GM12878 (cell line): ENCODE measurements at regions not wholly inside any gene's neighbourhood (a gene's known extent, or its start where the extent isn't known, plus 50 kb on each side); places are given as distances from the start of the nearest gene placed in this dataset.

Experiments
- ATAC-seq: fragments of 200-7000 bp; cut with Tn5 transposase; 3 replicates; pipeline ENCODE4 v1.9.1; 2020; ENCODE audit warnings: mild to moderate bottlenecking, moderate library complexity
- BruUV-seq: library from RNA; stranded (reverse); fragments of 400-500 nt; replicated peaks from 2 replicates; lab custom pipeline; 2021; lab: Mats Ljungman, UMichigan
- CTCF ChIA-PET: fragments of 300-600 bp; sonication (Branson Sonifier 250); formaldehyde crosslinking; extraction: SDS; loops from one replicate; lab custom pipeline; 2021; ENCODE audit warnings: inconsistent platforms; lab: Yijun Ruan, JAX
- POLR2A ChIA-PET: fragments of 350-600 bp; formaldehyde crosslinking; extraction: SDS; loops from one replicate; lab custom pipeline; 2021; ENCODE audit warnings: inconsistent platforms; lab: Charles Lee
- RAD21 ChIA-PET: fragments of 300-600 bp; sonication (Branson Sonifier 250); formaldehyde crosslinking; loops from one replicate; lab custom pipeline; 2023; ENCODE audit warnings: antibody characterized with exemption; ENCODE audit not compliant: unreplicated experiment; lab: Charles Lee
- SMC1A ChIA-PET: fragments of 300-600 bp; sonication (Branson Sonifier 250); formaldehyde crosslinking; loops from one replicate; lab custom pipeline; 2023; ENCODE audit not compliant: unreplicated experiment, uncharacterized antibody; lab: Charles Lee
- DNase-seq: peaks from one replicate; pipeline ENCODE4 v3.0.0-alpha.2; 2011; ENCODE audit warnings: low read depth, low spot score
- FAIRE-seq: peaks from 3 replicates; lab custom pipeline; 2011; peaks lifted over from hg19 to GRCh38; lab: Jason Lieb, UNC
- H2AFZ ChIP-seq: 2 replicates; pipeline ENCODE4 v1.6.0; 2011; ENCODE audit warnings: low read depth, low read length, control low read depth; ENCODE audit not compliant: control insufficient read depth
- H3K27ac ChIP-seq: 2 replicates; pipeline ENCODE4 v1.5.1; 2011; ENCODE audit warnings: control low read depth; ENCODE audit not compliant: control insufficient read depth, insufficient read depth
- H3K27me3 ChIP-seq, 2 experiments: replicated peaks in 1 of 2; 2 replicates each; pipeline versions ENCODE4 v1.6.0 to v1.6.1; 2011; ENCODE audit warnings: low read length in 1 of 2; ENCODE audit not compliant: control insufficient read depth in 2 of 2, insufficient read depth in 2 of 2
- H3K36me3 ChIP-seq, 2 experiments: 2 replicates each; pipeline ENCODE4 v1.5.1; 2011; ENCODE audit warnings: low read length in 1 of 2; ENCODE audit not compliant: control insufficient read depth in 2 of 2, insufficient read depth in 2 of 2
- H3K4me1 ChIP-seq: 2 replicates; pipeline ENCODE4 v1.6.1; 2011; ENCODE audit warnings: mild to moderate bottlenecking, low read length, moderate library complexity, mixed read lengths; ENCODE audit not compliant: control insufficient read depth, insufficient read depth
- H3K4me2 ChIP-seq: 2 replicates; pipeline ENCODE4 v1.6.0; 2011; ENCODE audit warnings: control low read depth; ENCODE audit not compliant: control insufficient read depth, insufficient read depth
- H3K4me3 ChIP-seq: fragments of 200-600 bp; sonication (generic); 2 replicates; pipeline ENCODE4 v1.5.1; 2016
- H3K79me2 ChIP-seq: 2 replicates; pipeline ENCODE4 v1.6.0; 2011; ENCODE audit warnings: low read length; ENCODE audit not compliant: control insufficient read depth, insufficient read depth
- H3K9ac ChIP-seq: 2 replicates; pipeline ENCODE4 v1.8.0; 2011; ENCODE audit warnings: low read length, control low read depth, mixed read lengths; ENCODE audit not compliant: control insufficient read depth, insufficient read depth
- H3K9me3 ChIP-seq: replicated peaks from 3 replicates; pipeline ENCODE4 v1.5.1; 2011; ENCODE audit warnings: mild to moderate bottlenecking, low read length; ENCODE audit not compliant: control insufficient read depth, insufficient read depth
- H4K20me1 ChIP-seq: 2 replicates; pipeline ENCODE4 v1.6.0; 2011; ENCODE audit not compliant: control insufficient read depth, insufficient read depth
- BMI1 ChIP-seq: fragments of 450-650 bp; IDR thresholded peaks from 2 replicates; pipeline ENCODE4 v1.6.1; 2016; ENCODE audit warnings: mild to moderate bottlenecking, moderate library complexity, borderline replicate concordance
- GABPA ChIP-seq: IDR thresholded peaks from 2 replicates; pipeline ENCODE4 v1.6.1; 2014; ENCODE audit warnings: antibody characterized with exemption, low read depth, mild to moderate bottlenecking, inconsistent platforms
- IRF4 ChIP-seq: IDR thresholded peaks from 2 replicates; pipeline ENCODE4 v1.6.1; 2011; ENCODE audit warnings: low read depth, low read length
- KAT2A ChIP-seq: conservative IDR thresholded peaks from 2 replicates; pipeline ENCODE4 v1.6.1; 2011; ENCODE audit warnings: low read depth, low read length; ENCODE audit not compliant: control insufficient read depth
- MEF2A ChIP-seq: IDR thresholded peaks from 2 replicates; pipeline ENCODE4 v1.6.1; 2011; ENCODE audit warnings: low read depth, mild to moderate bottlenecking, low read length, moderate library complexity; ENCODE audit not compliant: insufficient read depth
- MTA3 ChIP-seq: IDR thresholded peaks from 2 replicates; pipeline ENCODE4 v1.6.1; 2012; ENCODE audit warnings: low read length, inconsistent platforms, borderline replicate concordance
- MYB ChIP-seq: fragments of 150-350 bp; IDR thresholded peaks from 2 replicates; pipeline ENCODE4 v1.6.1; 2014; ENCODE audit warnings: mild to moderate bottlenecking, low read depth, low read length, borderline replicate concordance
- NR2C2 ChIP-seq: IDR thresholded peaks from 2 replicates; pipeline ENCODE4 v1.6.1; 2011; ENCODE audit warnings: borderline replicate concordance, low read depth; ENCODE audit not compliant: control insufficient read depth, insufficient read length
- PAX8 ChIP-seq: fragments of 450-650 bp; IDR thresholded peaks from 2 replicates; pipeline ENCODE4 v1.6.1; 2017; ENCODE audit warnings: mild to moderate bottlenecking, moderate library complexity
- RAD21 ChIP-seq: IDR thresholded peaks from 2 replicates; pipeline ENCODE4 v1.6.1; 2011; ENCODE audit warnings: mild to moderate bottlenecking, low read depth, low read length, moderate library complexity; ENCODE audit not compliant: insufficient read depth
- RB1 ChIP-seq: fragments of 450-650 bp; formaldehyde crosslinking; IDR thresholded peaks from 2 replicates; pipeline ENCODE4 v1.6.1; 2017; ENCODE audit warnings: mild to moderate bottlenecking, borderline replicate concordance
- RBBP5 ChIP-seq: fragments of 200-600 bp; sonication (generic); conservative IDR thresholded peaks from 2 replicates; pipeline ENCODE4 v1.6.1; 2016
- RUNX3 ChIP-seq: IDR thresholded peaks from 2 replicates; pipeline ENCODE4 v1.6.1; 2012; ENCODE audit warnings: low read length, inconsistent platforms
- SIN3A ChIP-seq: IDR thresholded peaks from 2 replicates; pipeline ENCODE4 v1.6.1; 2012; ENCODE audit warnings: low read depth, low read length, improper control_type of control experiment
- SMAD5 ChIP-seq: IDR thresholded peaks from 2 replicates; pipeline ENCODE4 v1.6.1; 2016; ENCODE audit warnings: antibody characterized with exemption, low read depth
- SUPT20H ChIP-seq: IDR thresholded peaks from 2 replicates; pipeline ENCODE4 v1.6.1; 2011; ENCODE audit warnings: low read depth, mild to moderate bottlenecking, low read length, moderate library complexity, borderline replicate concordance; ENCODE audit not compliant: control insufficient read depth
- ZNF384 ChIP-seq: IDR thresholded peaks from 2 replicates; pipeline ENCODE4 v1.6.1; 2012; ENCODE audit warnings: low read depth, mild to moderate bottlenecking, low read length, improper control_type of control experiment, borderline replicate concordance
- ZSCAN29 ChIP-seq: fragments of 450-650 bp; IDR thresholded peaks from 2 replicates; pipeline ENCODE4 v1.6.1; 2017; ENCODE audit warnings: mild to moderate bottlenecking, moderate library complexity
- WGBS: methylation state at CpG from one replicate; pipeline ENCODE4 v1.1.6; 2016; ENCODE audit warnings: low lambda C conversion rate; ENCODE audit not compliant: insufficient replicate concordance, insufficient coverage; ENCODE audit errors: missing lambda C conversion rate; 5-methylcytosine and 5-hydroxymethylcytosine counted together
- in situ Hi-C: fragments of 300-500 bp; cut with MboI; formaldehyde crosslinking; loops from 9 replicates; pipeline ENCODE4 v1.14.3; 2018; ENCODE audit warnings: mixed read lengths
- intact Hi-C: fragments of 100-400 bp; cut with micrococcal nuclease; formaldehyde crosslinking; loops from one replicate; pipeline ENCODE4 v1.14.2; 2022; ENCODE audit not compliant: unreplicated experiment
- TF ChIP-seq, protein P1 (sequence below): fragments of 450-650 bp; IDR thresholded peaks from 2 replicates; pipeline ENCODE4 v1.6.1; 2017; ENCODE audit warnings: mild to moderate bottlenecking, moderate library complexity
- TF ChIP-seq, protein P2 (sequence below): fragments of 450-650 bp; IDR thresholded peaks from 2 replicates; pipeline ENCODE4 v1.6.1; 2017; ENCODE audit warnings: mild to moderate bottlenecking

DNA sequence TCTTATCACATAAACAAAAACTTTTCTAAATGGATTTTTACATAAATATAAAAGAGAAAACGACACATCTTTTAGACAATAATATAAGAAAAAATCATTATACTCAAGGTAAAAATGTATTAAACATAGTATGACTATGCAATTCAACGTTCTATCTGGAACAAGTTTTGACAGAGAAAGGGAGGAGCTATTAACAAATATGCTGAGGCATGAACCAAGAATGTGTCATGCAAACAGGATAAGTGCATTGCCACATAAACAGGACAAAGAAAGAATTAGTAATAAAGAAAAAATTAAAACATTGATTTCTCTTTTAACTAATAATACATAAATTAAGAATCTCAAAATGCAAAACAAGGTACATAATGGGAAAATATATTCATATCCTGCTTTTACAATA, 1353.4 kb upstream of the GJE1 start (continued):
- TF ChIP-seq NR2C2 = no peak
- no peak for TF ChIP-seq KAT2A
- no peak for TF ChIP-seq MYB
- no peak for TF ChIP-seq RB1
- TF ChIP-seq PAX8 = no peak
- TF ChIP-seq, protein P1, sequence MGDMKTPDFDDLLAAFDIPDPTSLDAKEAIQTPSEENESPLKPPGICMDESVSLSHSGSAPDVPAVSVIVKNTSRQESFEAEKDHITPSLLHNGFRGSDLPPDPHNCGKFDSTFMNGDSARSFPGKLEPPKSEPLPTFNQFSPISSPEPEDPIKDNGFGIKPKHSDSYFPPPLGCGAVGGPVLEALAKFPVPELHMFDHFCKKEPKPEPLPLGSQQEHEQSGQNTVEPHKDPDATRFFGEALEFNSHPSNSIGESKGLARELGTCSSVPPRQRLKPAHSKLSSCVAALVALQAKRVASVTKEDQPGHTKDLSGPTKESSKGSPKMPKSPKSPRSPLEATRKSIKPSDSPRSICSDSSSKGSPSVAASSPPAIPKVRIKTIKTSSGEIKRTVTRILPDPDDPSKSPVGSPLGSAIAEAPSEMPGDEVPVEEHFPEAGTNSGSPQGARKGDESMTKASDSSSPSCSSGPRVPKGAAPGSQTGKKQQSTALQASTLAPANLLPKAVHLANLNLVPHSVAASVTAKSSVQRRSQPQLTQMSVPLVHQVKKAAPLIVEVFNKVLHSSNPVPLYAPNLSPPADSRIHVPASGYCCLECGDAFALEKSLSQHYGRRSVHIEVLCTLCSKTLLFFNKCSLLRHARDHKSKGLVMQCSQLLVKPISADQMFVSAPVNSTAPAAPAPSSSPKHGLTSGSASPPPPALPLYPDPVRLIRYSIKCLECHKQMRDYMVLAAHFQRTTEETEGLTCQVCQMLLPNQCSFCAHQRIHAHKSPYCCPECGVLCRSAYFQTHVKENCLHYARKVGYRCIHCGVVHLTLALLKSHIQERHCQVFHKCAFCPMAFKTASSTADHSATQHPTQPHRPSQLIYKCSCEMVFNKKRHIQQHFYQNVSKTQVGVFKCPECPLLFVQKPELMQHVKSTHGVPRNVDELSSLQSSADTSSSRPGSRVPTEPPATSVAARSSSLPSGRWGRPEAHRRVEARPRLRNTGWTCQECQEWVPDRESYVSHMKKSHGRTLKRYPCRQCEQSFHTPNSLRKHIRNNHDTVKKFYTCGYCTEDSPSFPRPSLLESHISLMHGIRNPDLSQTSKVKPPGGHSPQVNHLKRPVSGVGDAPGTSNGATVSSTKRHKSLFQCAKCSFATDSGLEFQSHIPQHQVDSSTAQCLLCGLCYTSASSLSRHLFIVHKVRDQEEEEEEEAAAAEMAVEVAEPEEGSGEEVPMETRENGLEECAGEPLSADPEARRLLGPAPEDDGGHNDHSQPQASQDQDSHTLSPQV = no peak
- TF ChIP-seq RAD21 = no peak

DNA sequence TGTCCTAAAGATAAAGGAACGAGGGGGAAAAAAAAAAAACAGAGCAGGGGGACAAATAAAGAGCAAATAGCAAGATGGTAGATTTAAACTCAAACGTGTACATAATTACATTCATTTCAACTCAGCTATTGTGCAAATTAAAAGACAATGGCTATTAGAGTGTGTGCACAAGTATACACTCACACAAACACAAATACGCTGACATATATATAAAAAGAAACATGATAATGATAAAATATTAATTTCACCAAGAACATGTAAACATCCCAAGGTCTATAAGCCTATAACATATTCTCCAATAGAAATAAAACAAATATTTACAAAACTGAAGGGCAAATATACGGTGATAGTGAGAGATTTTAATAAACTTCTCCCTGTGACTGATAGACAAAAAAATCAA, 1354.9 kb upstream of the GJE1 start:
- no peak for ATAC-seq
- Histone ChIP-seq H3K27me3 (no peaks in the 10 kb centered on the region), H3K36me3 (no peaks in the 10 kb centered on the region), H2AFZ (no peak overlapping the region)
- SMC1A ChIA-PET = interaction anchor here (1.2 kb wide), 1 partner anchor 31 kb away, joined by 3 read pairs; no protein-coding TSS in a partner anchor
- no peak for DNase-seq
- BruUV-seq = no TSS peak
- TF ChIP-seq MTA3 = no peak
- no peak for TF ChIP-seq ZSCAN29
- TF ChIP-seq RUNX3 = no peak
- TF ChIP-seq, protein P2, sequence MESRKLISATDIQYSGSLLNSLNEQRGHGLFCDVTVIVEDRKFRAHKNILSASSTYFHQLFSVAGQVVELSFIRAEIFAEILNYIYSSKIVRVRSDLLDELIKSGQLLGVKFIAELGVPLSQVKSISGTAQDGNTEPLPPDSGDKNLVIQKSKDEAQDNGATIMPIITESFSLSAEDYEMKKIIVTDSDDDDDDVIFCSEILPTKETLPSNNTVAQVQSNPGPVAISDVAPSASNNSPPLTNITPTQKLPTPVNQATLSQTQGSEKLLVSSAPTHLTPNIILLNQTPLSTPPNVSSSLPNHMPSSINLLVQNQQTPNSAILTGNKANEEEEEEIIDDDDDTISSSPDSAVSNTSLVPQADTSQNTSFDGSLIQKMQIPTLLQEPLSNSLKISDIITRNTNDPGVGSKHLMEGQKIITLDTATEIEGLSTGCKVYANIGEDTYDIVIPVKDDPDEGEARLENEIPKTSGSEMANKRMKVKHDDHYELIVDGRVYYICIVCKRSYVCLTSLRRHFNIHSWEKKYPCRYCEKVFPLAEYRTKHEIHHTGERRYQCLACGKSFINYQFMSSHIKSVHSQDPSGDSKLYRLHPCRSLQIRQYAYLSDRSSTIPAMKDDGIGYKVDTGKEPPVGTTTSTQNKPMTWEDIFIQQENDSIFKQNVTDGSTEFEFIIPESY = no peak
- TF ChIP-seq MEF2A = no peak
- no peak for TF ChIP-seq GABPA
- no peak for TF ChIP-seq IRF4
- TF ChIP-seq RBBP5 = no peak
- TF ChIP-seq BMI1 = no peak
- no peak for TF ChIP-seq SUPT20H
- no peak for TF ChIP-seq SIN3A
- TF ChIP-seq SMAD5 = no peak
- TF ChIP-seq ZNF384 = no peak
- TF ChIP-seq, all 136 proteins: peak for 0
- in situ Hi-C loops = no loop called here
- Histone ChIP-seq H3K79me2 (no peaks in the 10 kb centered on the region), H3K9me3 (no peaks in the 10 kb centered on the region), H3K4me3 (no peak overlapping the region), H4K20me1 (no peaks in the 10 kb centered on the region), H3K4me2 (no peak overlapping the region), H3K27ac (no peak overlapping the region), H3K4me1 (peaks cover 5% of the 10 kb centered on the region; the same call in 1 of the 2 replicates), H3K9ac (no peak overlapping the region)
- intact Hi-C loops = loop anchor here (10.0 kb wide), 1 partner anchor 787 kb away; no protein-coding TSS in a partner anchor
- no peak for FAIRE-seq
- ChIA-PET POLR2A (no interaction called here), RAD21 (no interaction called here), CTCF (no interaction called here)
- 16% methylated on average over 4 of the region's 4 CpGs for WGBS
